GM18519 (cell line): ENCODE measurements at regions not wholly inside any gene's neighbourhood (a gene's known extent, or its start where the extent isn't known, plus 50 kb on each side); places are given as distances from the start of the nearest gene placed in this dataset.

Source experiments
- ATAC-seq: cut with Tn5 transposase; IDR thresholded peaks from one replicate; pipeline ENCODE4 v1.9.1; 2021; ENCODE audit warnings: mild to moderate bottlenecking, moderate library complexity; ENCODE audit not compliant: unreplicated experiment, low FRiP score

- ATAC-seq, result no peak
Measured at GRCh38 chr2:120910956-120911951, 175.6 kb downstream of the GLI2 start.

GRCh38 chr2:120912101-120912985, 176.7 kb downstream of the GLI2 start:
- ATAC-seq, result no peak

GRCh38 chr2:120913972-120914838, 178.5 kb downstream of the GLI2 start:
- no peak for ATAC-seq

- ATAC-seq, result no peak
Measured at GRCh38 chr2:120914839-120915521, 179.3 kb downstream of the GLI2 start.

DNA sequence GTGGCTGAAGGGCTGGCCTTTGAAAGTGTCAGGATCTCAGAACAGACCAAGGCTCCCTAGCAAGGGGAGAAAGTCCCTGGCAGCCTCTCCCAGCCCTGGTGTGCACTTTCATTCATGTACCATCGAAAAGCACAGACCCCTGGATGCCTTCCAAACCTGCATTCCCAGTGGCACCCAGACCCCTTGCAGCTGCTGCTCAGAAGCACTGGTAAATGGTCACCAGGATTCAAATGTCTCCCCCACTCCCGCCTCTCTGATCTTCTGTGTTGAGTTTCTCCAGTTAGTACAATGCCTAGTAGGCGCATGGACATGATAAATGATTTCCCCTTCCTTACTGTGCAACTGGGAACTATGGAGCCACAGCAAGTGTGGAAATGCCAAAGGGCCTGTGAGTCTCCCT, 180.0 kb downstream of the GLI2 start:
- no peak for ATAC-seq

GRCh38 chr2:120916446-120916845, 180.8 kb downstream of the GLI2 start:
- ATAC-seq, result no peak

- ATAC-seq, result no peak
Measured at GRCh38 chr2:120917886-120918285, 182.2 kb downstream of the GLI2 start.

DNA sequence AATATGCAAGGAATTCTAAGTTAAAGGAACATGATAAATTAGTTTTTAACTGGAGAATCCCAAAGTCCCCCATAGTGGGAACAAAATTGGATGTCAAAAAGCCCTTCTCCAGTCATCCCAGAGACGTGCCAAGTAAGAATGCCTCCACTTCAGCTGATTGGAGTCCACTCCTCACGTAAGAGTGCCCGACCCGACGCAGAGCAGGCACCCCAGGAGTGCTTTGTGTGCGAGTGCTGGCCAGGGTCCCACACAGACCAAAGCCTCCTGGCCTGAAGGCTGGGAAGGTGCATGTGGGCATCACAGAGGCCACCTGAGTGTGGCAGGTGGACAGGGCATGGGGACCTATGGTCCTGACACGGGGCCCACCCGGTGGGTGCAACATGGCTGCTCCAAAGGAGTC, 183.5 kb downstream of the GLI2 start:
- no peak for ATAC-seq

- no peak for ATAC-seq
Measured at GRCh38 chr2:120919771-120920453, 184.2 kb downstream of the GLI2 start.

DNA sequence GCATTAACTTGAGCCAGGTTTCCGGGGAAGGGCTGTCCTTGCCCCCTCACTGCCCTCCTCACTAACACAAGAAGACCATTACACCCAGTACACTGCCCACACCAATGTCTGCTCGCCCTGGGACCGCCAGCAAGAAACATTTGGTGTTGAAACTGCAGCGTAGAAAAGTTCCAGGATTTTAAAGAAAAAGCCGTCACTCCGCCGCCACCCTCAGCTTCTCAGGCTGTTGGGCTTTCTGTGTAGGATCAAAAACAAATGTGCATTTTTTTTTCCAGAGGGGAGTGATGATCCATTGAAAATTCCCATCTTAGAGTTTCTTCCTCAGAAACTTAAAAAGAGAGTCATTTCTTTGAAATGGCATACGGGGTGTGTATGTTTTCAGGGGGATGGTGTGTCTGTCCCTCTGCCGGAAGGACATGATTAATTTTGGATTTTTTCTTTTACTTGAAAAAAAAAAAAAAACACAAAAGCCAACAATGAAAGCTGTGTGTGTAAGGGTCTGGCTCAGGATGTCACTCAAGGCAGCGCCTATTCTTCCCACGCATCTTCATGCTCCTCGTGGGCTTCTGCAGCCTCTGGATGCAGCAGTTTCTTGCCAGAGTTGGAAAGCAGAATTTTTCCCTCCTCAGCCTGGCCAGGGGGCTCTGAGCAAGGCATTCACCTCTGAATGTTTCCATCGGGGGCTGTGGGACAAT, 184.9 kb downstream of the GLI2 start:
- ATAC-seq, result no peak

- ATAC-seq, result no peak
Measured at GRCh38 chr2:120921457-120921856, 185.8 kb downstream of the GLI2 start.

DNA sequence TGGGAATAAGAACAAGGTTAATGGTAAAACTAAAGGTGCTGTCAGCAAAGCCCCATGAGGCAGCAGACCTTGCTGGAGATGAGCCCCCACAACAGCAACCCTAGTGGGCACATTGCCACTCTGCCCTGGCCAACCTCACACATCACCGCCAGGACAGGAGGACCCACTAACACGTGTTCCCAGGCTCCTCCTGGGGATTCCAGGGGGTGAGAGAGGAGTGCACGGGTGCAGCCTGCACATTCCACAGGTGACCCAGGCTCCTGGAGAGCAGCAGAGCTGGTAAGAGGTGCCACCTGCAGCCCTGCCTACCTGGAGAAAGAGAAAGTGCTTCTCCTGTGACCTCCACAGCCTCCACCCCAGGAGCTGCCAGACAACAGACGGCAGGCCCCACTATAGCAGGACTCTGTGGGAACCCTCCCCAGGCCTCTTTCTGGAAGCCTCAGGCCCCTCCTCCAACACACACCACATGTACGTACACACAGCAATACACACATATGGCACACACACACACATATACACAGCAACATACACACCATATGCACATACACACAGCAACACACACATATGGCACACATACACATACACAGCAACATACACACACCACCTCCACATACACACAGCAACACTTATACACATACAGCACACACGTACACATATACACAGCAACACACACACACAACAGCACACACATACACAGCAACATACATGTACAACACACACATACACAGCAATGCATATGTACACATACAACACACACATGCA, 187.1 kb downstream of the GLI2 start:
- no peak for ATAC-seq

GRCh38 chr2:120923426-120923825, 187.8 kb downstream of the GLI2 start:
- ATAC-seq, result no peak

GRCh38 chr2:120924924-120925323, 189.3 kb downstream of the GLI2 start:
- no peak for ATAC-seq

DNA sequence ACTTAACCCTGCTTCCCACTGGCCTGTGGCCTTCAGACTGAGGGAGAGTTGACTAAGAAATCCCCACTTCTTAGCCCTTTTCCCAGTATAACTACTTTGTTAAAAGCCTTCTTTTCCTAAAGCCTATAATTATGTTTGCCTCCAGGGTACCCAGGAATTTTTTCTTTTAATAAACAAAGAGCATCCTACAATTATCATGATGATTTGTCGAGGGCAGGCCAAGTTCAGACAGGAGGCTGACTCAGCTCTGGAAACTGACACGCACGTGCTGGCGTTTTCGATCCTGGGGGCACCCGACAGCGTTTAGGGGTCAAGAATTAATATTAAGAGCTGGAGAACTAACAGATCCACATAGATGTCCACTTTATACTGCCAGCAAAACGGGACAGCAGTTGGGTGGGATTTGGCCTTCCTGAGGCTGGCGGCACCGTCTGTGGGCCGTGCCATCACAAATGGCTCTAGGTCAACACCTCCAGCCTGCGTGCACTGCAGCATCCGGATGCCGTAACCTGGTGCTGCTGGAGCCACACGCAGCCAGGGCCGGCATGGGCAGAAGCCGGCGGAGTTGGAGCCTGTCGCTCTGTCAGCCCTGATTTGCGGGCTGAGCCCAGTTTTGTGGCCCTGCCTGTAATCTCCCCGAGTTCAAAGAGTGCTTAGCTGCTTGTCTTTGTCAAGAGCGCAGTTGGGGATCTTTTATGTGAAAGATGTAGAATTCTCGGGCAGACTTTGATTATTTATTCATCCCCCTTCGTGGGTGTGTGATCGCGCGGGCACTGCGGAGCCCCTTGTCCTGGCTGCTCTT, 191.0 kb downstream of the GLI2 start:
- no peak for ATAC-seq

GRCh38 chr2:120927265-120927628, 191.6 kb downstream of the GLI2 start:
- ATAC-seq, result no peak

DNA sequence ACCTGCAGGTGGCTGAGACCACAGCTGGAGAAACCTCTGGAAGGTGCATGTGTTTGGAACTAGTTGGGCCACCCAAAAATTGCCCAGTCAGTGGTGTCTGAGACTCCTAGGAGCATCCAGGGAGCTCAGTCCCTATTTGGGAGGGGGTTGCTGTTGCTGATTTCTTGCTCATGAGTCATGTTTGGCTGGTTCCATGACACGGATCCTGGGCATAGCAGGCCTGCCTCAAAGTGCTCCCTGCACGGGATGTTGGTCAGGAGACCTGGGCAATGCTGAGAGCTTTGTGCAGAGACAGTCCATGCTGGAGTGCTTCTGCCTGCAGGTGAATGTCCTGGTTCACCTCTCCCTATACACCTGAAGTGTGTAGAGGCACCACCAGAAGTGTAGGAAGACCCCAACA, 194.2 kb downstream of the GLI2 start:
- ATAC-seq, result no peak
